HG03439 (cell line): ENCODE measurements at regions not wholly inside any gene's neighbourhood (a gene's known extent, or its start where the extent isn't known, plus 50 kb on each side); places are given as distances from the start of the nearest gene placed in this dataset.
"Not testable (repeated sequence)": the region's sequence is repeated elsewhere in the genome, so short reads cannot be mapped to it uniquely, and the experiment has no call there.

Experiments used
- ATAC-seq: cut with Tn5 transposase; IDR thresholded peaks from one replicate; pipeline ENCODE4 v1.9.1; 2021; ENCODE audit warnings: mild to moderate bottlenecking, moderate library complexity; ENCODE audit not compliant: unreplicated experiment

DNA sequence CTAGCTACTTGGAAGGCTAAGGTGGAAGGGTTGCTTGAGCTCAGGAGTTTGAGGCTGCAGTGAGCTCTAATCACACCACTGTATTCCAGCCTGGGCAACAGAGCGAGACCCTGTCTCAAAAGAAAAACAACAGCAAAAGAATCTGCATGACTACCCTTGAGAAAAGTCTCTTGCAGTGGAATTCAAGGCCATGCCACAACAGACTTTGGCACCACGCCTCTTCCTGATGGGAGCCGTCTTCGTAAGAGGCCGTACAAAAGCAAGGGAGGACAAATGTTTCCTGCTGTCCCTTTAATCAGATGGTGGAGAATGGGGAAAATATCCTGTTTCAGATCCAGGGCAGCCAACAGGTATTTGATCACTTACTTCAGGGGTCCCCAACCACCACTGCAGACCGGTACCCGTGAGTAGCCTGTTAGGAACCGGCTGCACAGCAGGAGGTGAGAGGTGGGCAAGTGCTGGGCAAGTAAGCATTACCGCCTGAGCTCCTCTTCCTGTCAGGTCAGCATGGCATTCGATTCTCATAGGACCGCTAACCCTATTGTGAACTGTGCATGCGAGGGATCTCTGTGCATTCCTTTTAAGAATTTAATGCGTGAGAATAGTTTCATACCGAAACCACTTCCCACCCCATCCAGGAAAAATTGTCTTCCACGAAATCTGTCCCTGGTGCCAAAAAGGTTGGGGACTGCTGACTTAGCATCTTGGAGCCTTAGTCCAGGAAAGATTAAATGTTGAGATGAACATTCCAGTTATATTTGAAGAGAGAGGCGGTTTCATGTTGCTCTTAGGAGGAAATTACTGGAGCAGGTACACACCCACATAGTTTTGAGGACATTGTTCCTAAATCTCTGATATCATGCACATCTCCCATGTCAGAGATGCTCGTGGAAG, 94.4 kb upstream of the XPO1 start:
- no peak for ATAC-seq

DNA sequence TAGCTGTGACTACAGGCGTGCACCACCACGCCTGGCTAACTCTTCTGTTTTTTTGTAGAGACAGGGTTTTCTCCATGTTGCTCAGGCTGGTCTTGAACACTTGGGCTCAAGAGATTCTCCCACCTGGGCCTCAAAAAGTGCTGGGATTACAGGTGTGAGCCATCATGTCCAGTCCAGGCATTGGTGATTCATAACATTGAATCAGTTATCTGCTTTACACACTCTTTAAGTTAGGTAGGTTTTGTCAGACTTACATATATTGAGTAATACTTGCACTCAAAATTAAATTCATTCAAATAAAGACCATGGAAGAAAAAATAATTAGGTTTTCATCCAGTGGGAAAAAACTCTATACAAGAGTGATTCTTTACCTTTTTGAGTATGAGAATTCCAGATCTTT, 93.2 kb upstream of the XPO1 start:
- ATAC-seq = no peak

DNA sequence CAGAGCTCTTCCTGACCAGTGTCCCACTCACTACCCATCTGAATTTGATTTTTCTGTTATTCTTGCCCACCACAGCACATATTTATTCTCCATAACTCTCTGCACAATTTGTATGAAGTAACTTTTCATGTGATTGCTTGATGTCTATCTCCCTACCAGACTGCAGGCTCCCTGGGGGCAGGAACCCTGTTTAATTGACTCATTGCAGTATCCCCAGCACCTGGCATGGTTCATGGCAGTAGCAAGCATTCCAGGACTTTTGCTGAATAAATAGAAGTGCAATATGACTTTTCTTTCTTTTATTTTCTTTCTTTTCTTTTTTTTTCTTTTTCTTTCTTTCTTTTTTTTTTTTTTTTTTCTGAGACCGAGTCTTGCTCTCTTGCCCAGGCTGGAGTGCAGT, 88.7 kb upstream of the XPO1 start:
- ATAC-seq = no peak

DNA sequence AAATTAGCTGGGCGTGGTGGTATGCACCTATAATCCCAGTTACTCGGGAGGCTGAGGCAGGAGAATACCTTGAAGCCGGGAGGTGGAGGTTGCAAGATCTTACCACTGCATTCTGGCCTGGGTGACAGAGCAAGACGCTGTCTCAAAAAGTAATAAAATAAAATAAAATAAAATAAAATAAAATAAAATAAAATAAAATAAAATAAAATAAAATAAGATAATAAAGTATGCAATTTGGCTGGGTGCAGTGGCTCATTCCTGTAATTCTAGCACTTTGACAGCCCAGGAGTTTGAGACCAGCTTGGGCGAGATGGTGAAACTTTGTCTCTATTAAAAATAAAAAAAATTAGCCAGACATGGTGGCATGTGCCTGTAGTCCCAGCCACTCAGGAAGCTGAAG, 85.6 kb upstream of the XPO1 start:
- ATAC-seq = no peak

DNA sequence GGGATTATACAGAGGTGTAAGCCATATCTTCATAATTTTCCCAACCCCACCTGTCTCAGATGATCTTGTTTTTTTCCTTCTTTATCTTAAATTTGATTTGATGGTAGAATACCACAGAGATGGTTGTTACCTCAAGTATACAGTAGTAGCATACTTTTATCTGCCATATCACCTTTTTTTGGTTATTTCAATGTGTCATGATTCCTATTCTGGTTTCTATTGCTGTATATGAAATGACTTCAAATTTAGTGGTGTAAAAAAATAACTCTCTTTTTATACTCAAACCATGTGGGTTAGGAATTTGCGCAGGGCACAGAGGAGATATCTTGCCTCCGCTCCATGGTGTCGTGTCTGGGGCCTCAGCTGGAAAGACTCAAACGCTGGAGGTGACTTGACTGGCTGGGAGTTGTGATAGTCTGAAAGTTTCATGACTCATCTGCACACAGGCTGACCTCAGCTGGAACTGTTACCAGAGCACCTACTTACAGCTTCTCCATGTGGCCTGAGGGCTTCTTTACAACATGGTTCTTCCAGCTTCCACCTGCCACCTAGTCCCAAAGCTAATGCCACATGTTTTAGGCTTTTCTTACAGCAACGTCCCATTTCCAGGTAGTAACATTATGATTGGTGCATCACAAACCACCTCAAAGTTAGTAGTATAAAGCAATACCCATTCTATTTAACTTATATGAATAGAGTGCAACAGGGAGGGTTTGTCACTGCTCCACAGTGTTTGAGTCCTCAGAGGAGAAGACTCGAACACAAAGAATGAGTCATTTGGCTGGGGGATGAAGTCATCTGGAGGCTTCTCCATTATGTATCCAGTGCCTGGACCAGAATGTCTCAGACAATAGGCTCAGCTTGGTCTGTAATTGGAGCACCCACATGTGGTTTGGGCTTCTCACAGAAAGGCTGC, 82.3 kb upstream of the XPO1 start:
- ATAC-seq = no peak

DNA sequence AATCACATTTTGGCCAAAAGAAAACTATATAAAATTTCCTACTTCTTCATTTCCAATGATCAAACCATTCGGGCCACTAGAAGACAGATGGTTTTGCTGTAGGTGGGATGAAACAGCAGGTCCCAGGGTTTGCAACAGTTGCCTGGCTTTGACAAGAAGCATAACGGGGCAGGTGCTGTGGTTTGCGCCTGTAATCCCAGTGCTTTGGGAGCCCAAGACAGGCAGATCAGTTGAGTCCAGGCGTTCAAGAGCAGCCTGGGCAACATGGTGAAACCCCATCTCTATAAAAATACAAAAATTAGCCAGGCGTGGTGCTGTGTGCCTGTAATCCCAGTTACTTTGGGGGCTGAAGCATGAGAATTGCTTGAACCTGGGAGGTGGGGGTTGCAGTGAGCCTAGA, 81.4 kb upstream of the XPO1 start:
- no peak for ATAC-seq

DNA sequence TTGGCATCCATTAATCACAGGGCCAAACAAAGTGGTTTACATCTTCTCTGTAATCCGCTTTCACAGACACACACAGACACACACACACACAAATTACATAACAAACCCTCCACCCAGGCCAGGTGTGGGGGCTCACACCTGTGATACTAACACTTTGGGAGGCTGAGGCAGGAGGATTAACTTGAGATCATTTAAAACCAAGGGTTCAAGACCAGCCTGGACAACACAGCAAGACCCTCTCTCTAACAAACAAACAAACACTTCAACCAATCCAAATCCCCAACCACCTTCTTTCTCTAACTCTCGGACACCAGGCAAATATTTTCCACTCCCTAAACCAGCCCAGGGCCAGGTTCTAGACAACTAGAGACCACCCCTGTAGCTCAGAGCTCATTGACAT, 79.5 kb upstream of the XPO1 start:
- no peak for ATAC-seq

DNA sequence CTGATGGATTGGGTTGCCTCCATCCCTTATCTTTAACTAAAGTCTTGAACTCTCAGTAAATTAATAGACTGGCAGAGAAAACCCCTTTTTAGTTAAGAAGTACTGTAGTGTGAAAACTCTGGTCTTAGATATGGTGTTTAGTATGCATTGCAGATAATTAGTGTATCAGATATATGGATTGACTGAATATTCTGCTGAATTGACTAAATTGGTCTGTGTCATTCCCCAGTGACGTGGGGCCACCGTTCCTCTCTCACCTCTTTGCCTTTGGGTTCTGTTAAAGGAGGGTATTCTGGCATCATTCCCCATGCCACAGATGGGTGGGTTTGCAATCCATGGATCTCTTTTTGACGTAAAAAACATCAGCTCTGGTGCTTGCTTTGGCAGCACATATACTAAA, 67.1 kb upstream of the XPO1 start:
- ATAC-seq = no peak

DNA sequence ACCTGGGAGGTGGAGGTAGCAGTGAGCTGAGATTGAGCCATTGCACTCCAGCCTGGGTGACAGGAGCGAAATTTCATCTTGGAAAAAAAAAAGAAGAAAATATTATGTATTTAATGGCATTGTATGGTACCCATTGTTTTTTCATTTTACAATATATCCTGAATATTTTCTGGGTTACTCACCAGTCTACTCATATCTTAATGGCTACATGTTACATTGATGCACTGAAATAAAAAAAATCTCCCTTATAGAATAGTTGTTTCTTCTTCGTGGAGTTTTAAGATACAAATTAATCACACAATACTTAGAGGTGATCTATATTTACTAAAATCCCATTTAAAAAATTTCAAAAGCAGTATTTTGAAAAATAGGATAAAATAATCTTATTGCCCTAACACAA, 66.3 kb upstream of the XPO1 start:
- no peak for ATAC-seq

DNA sequence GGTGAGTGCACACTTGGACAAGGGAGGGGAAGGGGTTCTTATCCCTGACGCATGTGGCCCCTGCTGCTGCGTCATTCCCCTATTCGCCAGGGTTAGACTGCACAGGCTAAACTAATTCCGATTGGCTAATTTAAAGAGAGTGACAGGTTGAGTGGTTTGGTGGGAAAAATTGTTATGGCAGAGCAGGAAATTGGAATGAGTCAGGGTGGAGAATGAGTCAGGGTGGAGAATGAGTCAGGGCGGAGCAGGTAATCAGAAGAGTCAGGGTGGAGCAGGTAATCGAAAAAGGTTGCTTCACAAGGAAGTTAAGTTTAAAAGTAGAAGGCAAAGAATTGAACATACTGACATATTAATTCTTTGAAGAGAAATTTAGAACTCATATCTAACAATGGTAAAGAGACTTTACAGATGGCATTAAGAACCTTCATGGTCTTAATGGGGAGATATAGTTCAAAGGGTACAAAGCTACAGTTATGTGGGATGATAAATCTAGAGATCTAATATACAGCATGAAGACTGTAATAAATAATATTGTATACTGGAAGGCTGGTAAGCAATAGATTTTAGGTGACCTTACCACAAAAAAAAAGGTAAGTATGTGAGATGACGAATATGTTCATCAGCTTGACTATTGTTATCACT, 60.5 kb upstream of the XPO1 start:
- ATAC-seq = not testable (repeated sequence)

DNA sequence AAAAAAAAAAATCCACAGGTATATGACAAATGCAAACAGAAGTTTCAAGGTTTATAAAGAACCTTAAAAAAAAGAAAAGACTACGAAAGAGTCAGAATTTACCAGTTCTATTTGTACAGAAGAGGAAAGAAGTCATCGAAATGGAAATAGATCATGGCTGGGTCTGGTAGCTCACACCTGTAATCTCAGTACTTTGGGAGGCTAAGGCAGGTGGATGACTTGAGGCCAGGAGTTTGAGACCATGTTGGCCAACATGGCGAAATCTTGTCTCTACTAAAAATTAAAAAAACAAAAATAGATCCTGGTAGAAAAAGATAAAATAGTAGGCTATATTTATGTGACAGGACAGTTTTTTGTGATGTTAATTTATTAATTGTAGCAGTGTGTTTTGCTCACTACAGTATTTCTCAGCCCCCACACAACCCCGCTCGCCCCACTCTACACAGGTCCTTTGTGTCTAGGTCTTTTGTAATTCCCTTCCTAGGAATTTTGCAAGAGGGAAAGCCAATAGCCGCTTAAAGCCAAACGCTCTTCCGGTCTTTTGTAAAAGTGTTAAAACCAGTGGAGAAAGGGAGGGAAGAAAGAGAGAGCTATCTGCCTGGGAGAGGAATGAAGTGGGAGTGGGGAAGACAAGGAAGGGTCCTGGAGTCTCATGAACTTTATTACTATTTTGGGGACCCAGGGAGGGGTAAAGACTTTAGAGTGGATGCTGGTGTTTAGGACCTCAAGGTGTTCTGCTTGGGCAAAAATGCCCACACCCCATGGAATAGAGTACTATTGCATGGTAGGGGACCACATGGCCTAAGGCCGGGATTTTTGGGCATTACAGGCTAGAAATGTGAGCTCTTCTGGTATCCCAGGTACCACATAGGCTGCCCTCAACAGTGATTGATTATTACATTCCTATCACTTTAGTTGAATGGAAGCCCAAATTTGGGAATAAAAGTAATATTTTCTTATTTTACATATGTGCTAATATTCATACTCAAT, 59.4 kb upstream of the XPO1 start:
- ATAC-seq = no peak

DNA sequence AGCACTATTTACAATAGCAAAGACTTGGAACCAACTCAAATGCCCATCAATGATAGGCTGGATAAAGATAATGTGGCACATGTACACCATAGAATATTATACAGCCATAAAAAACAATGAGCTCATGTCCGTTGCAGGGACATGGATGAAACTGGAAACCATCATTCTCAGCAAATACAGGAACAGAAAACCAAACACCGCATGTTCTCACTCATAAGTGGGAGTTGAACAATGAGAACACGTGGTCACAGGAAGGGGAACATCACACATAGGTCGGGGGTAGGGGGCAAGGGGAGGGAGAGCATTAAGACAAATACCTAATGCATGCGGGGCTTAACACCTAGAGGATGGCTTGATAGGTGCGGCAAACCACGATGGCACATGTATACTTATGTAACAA, 56.0 kb upstream of the XPO1 start:
- not testable (repeated sequence) for ATAC-seq

DNA sequence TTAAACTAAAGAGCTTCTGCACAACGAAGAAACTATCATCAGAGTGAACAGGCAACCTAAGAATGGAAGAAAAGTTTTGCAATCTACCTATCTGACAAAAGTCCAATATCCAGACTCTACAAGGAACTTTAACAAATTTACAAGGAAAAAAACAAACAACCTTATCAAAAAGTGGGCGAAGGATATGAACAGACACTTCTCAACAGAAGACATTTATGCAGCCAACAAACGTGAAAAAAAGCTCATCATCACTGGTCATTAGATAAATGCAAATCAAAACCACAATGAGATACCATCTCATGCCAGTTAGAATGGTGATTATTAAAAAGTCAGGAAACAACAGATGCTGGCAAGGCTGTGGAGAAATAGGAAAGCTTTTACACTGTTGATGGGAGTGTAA, 55.5 kb upstream of the XPO1 start:
- ATAC-seq = not testable (repeated sequence)

DNA sequence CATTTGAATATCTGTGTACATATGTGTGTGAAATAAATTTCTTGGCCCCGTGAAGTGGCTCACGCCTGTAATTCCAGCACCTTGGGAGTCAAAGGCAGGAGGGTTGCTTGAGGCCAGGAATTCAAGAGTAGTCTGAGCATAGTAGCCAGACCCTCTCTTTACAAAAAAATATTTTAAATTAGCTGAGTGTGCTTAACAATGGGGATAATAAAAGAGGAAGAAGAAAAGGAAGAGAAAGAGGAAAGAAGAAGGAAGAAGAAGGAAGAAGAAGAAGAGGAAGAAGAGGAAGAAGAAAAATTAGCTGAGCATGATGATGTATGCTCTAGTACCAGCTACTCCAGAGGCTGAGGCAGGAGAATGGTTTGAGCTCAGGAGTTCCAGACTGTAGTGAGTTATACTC, 52.1 kb upstream of the XPO1 start:
- ATAC-seq = no peak

DNA sequence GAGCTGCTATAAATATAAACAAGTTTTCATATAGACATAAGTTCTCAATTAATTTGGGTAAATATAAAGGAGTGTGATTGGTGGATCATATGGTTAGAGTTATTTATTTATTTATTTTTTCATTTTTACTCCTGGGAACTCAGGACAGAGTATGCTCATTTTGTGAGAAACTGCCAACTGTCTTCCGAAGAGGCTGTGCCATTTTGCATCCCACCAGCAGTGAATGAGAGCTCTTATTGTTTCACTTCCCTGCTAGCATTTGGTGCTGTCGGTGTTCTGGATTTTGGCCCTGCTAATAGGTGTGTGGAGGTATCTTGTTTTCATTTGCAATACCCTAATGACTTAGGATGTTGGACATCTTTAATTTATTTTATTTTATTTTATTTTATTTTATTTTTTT, 50.4 kb upstream of the XPO1 start:
- ATAC-seq = no peak
